T-cell (primary cell): ENCODE measurements at regions not wholly inside any gene's neighbourhood (a gene's known extent, or its start where the extent isn't known, plus 50 kb on each side); places are given as distances from the start of the nearest gene placed in this dataset.

Source experiments
- ATAC-seq, 4 experiments: fragments of 200-7000 bp in 3 of 4; fragments of 150-1000 bp in 1 of 4; cut with Tn5 transposase; replicated peaks in 1 of 4; 1 replicate in 3 of 4; 2 replicates in 1 of 4; pipeline ENCODE4 v1.10.0; 2021; ENCODE audit warnings: moderate library complexity in 3 of 4, mild to moderate bottlenecking in 2 of 4, moderate number of reproducible peaks in 1 of 4
- CTCF ChIA-PET, 2 donors: fragments of 300-600 bp; sonication (Branson Sonifier 250); formaldehyde crosslinking; loops; one replicate each; lab custom pipeline; 2022; ENCODE audit warnings: antibody characterized with exemption in 2 of 2; lab: Charles Lee
- POLR2A ChIA-PET, 2 donors: fragments of 300-600 bp; sonication (Branson Sonifier 250); formaldehyde crosslinking; loops; one replicate each; lab custom pipeline; 2022; ENCODE audit warnings: antibody characterized with exemption in 2 of 2; lab: Charles Lee
- DNase-seq, 35 experiments: peaks; one replicate each; pipeline versions ENCODE4 v3.0.0 to v3.0.0-alpha.2; 2013 to 2023
- H3K27ac ChIP-seq: one replicate; pipeline ENCODE4 v1.5.1; 2013; ENCODE audit warnings: low read length
- H3K27me3 ChIP-seq, 2 experiments: replicated peaks in 1 of 2; 1 replicate in 1 of 2; 2 replicates in 1 of 2; pipeline versions ENCODE4 v1.6.1 to v1.7.0; 2013; ENCODE audit warnings: low read length in 1 of 2, mixed read lengths in 1 of 2; ENCODE audit not compliant: control insufficient read depth in 2 of 2, insufficient read depth in 2 of 2; ENCODE audit errors: extremely low read depth in 1 of 2
- H3K36me3 ChIP-seq, 2 donors: 1 replicate in 1 of 2; 2 replicates in 1 of 2; pipeline versions ENCODE4 v1.6.1 to v1.7.0; 2013; ENCODE audit warnings: low read length in 1 of 2; ENCODE audit not compliant: control insufficient read depth in 2 of 2, insufficient read depth in 1 of 2; ENCODE audit errors: extremely low read depth in 1 of 2
- H3K4me1 ChIP-seq, 2 experiments: 1 replicate in 1 of 2; 2 replicates in 1 of 2; pipeline versions ENCODE4 v1.6.1 to v1.7.0; 2013; ENCODE audit warnings: low read length in 2 of 2, mixed read lengths in 1 of 2; ENCODE audit not compliant: insufficient read depth in 2 of 2, control insufficient read depth in 1 of 2; ENCODE audit errors: extremely low read depth in 1 of 2
- H3K4me3 ChIP-seq, 2 donors: 1 replicate in 1 of 2; 2 replicates in 1 of 2; pipeline versions ENCODE4 v1.5.1 to v1.7.0; 2013; ENCODE audit warnings: mild to moderate bottlenecking in 2 of 2, low read length in 1 of 2, moderate library complexity in 1 of 2; ENCODE audit not compliant: control insufficient read depth in 1 of 2; ENCODE audit errors: extremely low read depth in 1 of 2
- H3K9me3 ChIP-seq: 2 replicates; pipeline ENCODE4 v1.7.0; 2013
- H3K27ac Mint-ChIP-seq, 2 donors: one replicate each; pipeline ENCODE4 v1.8.0; 2020 to 2021; ENCODE audit warnings: mild to moderate bottlenecking in 2 of 2, mixed read lengths in 2 of 2
- H3K27me3 Mint-ChIP-seq, 2 donors: one replicate each; pipeline ENCODE4 v1.8.0; 2021 to 2022; ENCODE audit warnings: mixed read lengths in 2 of 2
- H3K36me3 Mint-ChIP-seq: one replicate; pipeline ENCODE4 v1.8.0; 2021; ENCODE audit warnings: mixed read lengths
- H3K4me1 Mint-ChIP-seq, 3 donors: one replicate each; pipeline ENCODE4 v1.8.0; 2020 to 2022; ENCODE audit warnings: mixed read lengths in 3 of 3, mild to moderate bottlenecking in 1 of 3
- H3K4me3 Mint-ChIP-seq, 3 donors: one replicate each; pipeline ENCODE4 v1.8.0; 2020 to 2022; ENCODE audit warnings: mild to moderate bottlenecking in 3 of 3, mixed read lengths in 3 of 3, moderate library complexity in 3 of 3
- H3K9me3 Mint-ChIP-seq, 3 donors: one replicate each; pipeline ENCODE4 v1.8.0; 2020 to 2022; ENCODE audit warnings: mixed read lengths in 3 of 3
- WGBS: methylation state at CpG from one replicate; pipeline ENCODE4 v1.1.5; 2013; ENCODE audit warnings: missing lambda C conversion rate; ENCODE audit not compliant: insufficient coverage; 5-methylcytosine and 5-hydroxymethylcytosine counted together

- POLR2A ChIA-PET = no interaction called here
- H3K36me3 ChIP-seq = no peaks in the 10 kb centered on the region
- no peaks in the 10 kb centered on the region for H3K36me3 Mint-ChIP-seq
- no peaks in the 10 kb centered on the region for H3K4me1 ChIP-seq
- H3K9me3 Mint-ChIP-seq = peaks cover 0 to 20% (median 8%) of the 10 kb centered on the region in 3 donors
- no peak for DNase-seq
- no peaks in the 10 kb centered on the region for H3K27me3 ChIP-seq
- WGBS = 84% methylated on average over 3 of the region's 4 CpGs
- H3K4me3 Mint-ChIP-seq = no peak overlapping the region
- no peak for ATAC-seq
- H3K27ac Mint-ChIP-seq = no peak overlapping the region
- no peak overlapping the region for H3K4me3 ChIP-seq
- H3K27ac ChIP-seq = no peak overlapping the region
- H3K4me1 Mint-ChIP-seq = no peaks in the 10 kb centered on the region
- CTCF ChIA-PET = no interaction called here
- no peaks in the 10 kb centered on the region for H3K9me3 ChIP-seq
- peaks cover 0 to 6% of the 10 kb centered on the region in 2 donors for H3K27me3 Mint-ChIP-seq
Measured at GRCh38 chr5:167849874-167850273, 441.6 kb upstream of the WWC1 start.

GRCh38 chr5:167850911-167851310 lies 440.5 kb upstream of the WWC1 start:
- Histone ChIP-seq H3K4me1 (no peaks in the 10 kb centered on the region), H3K36me3 (no peaks in the 10 kb centered on the region), H3K9me3 (no peaks in the 10 kb centered on the region), H3K27ac (no peak overlapping the region), H3K27me3 (no peaks in the 10 kb centered on the region), H3K4me3 (no peak overlapping the region)
- ATAC-seq (no peak), DNase-seq (no peak)
- CTCF ChIA-PET = no interaction called here
- Mint-ChIP-seq H3K27ac (no peak overlapping the region), H3K36me3 (no peaks in the 10 kb centered on the region), H3K4me1 (no peaks in the 10 kb centered on the region), H3K4me3 (no peak overlapping the region), H3K9me3 (peaks cover 0 to 14% (median 5%) of the 10 kb centered on the region in 3 donors), H3K27me3 (peaks cover 0 to 6% of the 10 kb centered on the region in 2 donors)
- WGBS = no CpG with 5 or more reads among the region's 2 CpGs
- POLR2A ChIA-PET = no interaction called here

GRCh38 chr5:167851416-167851815 lies 440.0 kb upstream of the WWC1 start:
- ATAC-seq (no peak), DNase-seq (no peak)
- Mint-ChIP-seq H3K36me3 (no peaks in the 10 kb centered on the region), H3K27ac (no peak overlapping the region), H3K9me3 (peaks cover 0 to 12% (median 3%) of the 10 kb centered on the region in 3 donors), H3K4me3 (no peak overlapping the region), H3K4me1 (no peaks in the 10 kb centered on the region), H3K27me3 (peaks cover 0 to 6% of the 10 kb centered on the region in 2 donors)
- no peaks in the 10 kb centered on the region for H3K27me3 ChIP-seq
- H3K36me3 ChIP-seq = no peaks in the 10 kb centered on the region
- ChIA-PET POLR2A (no interaction called here), CTCF (no interaction called here)
- no peaks in the 10 kb centered on the region for H3K4me1 ChIP-seq
- no peak overlapping the region for H3K4me3 ChIP-seq
- no peak overlapping the region for H3K27ac ChIP-seq
- 38% methylated on average over 1 of the region's 5 CpGs for WGBS
- no peaks in the 10 kb centered on the region for H3K9me3 ChIP-seq

GRCh38 chr5:167852515-167852914 lies 438.9 kb upstream of the WWC1 start:
- Histone ChIP-seq H3K4me3 (no peak overlapping the region), H3K4me1 (no peaks in the 10 kb centered on the region), H3K27me3 (no peaks in the 10 kb centered on the region), H3K27ac (no peak overlapping the region), H3K9me3 (no peaks in the 10 kb centered on the region), H3K36me3 (no peaks in the 10 kb centered on the region)
- Mint-ChIP-seq H3K9me3 (peaks cover 0 to 12% (median 3%) of the 10 kb centered on the region in 3 donors), H3K36me3 (no peaks in the 10 kb centered on the region), H3K4me1 (no peaks in the 10 kb centered on the region), H3K4me3 (no peak overlapping the region), H3K27me3 (peaks cover 0 to 6% of the 10 kb centered on the region in 2 donors), H3K27ac (no peak overlapping the region)
- WGBS = 70% methylated on average over 2 of the region's 5 CpGs
- POLR2A ChIA-PET = no interaction called here
- CTCF ChIA-PET = no interaction called here
- DNase-seq = no peak
- ATAC-seq = no peak

GRCh38 chr5:167853421-167853820 lies 438.0 kb upstream of the WWC1 start:
- peaks cover 0 to 12% (median 3%) of the 10 kb centered on the region in 3 donors for H3K9me3 Mint-ChIP-seq
- WGBS = no CpG with 5 or more reads among the region's 4 CpGs
- ATAC-seq = no peak
- Histone ChIP-seq H3K27me3 (no peaks in the 10 kb centered on the region), H3K9me3 (no peaks in the 10 kb centered on the region), H3K36me3 (no peaks in the 10 kb centered on the region), H3K4me1 (no peaks in the 10 kb centered on the region), H3K4me3 (no peak overlapping the region), H3K27ac (no peak overlapping the region)
- H3K27me3 Mint-ChIP-seq = peaks cover 0 to 6% of the 10 kb centered on the region in 2 donors
- ChIA-PET POLR2A (no interaction called here), CTCF (no interaction called here)
- H3K36me3 Mint-ChIP-seq = no peaks in the 10 kb centered on the region
- H3K27ac Mint-ChIP-seq = no peak overlapping the region
- DNase-seq = no peak
- H3K4me1 Mint-ChIP-seq = no peaks in the 10 kb centered on the region
- H3K4me3 Mint-ChIP-seq = no peak overlapping the region

- H3K36me3 Mint-ChIP-seq = no peaks in the 10 kb centered on the region
- peaks cover 0 to 8% (median 3%) of the 10 kb centered on the region in 3 donors for H3K9me3 Mint-ChIP-seq
- H3K27ac ChIP-seq = no peak overlapping the region
- no peaks in the 10 kb centered on the region for H3K4me1 Mint-ChIP-seq
- no peak overlapping the region for H3K4me3 Mint-ChIP-seq
- H3K27me3 ChIP-seq = no peaks in the 10 kb centered on the region
- no peaks in the 10 kb centered on the region for H3K4me1 ChIP-seq
- no peak overlapping the region for H3K27ac Mint-ChIP-seq
- ATAC-seq = no peak
- POLR2A ChIA-PET = no interaction called here
- WGBS = no CpG with 5 or more reads among the region's 3 CpGs
- no peak overlapping the region for H3K4me3 ChIP-seq
- no peak for DNase-seq
- H3K9me3 ChIP-seq = no peaks in the 10 kb centered on the region
- no peaks in the 10 kb centered on the region for H3K27me3 Mint-ChIP-seq
- CTCF ChIA-PET = no interaction called here
- H3K36me3 ChIP-seq = no peaks in the 10 kb centered on the region
Measured at GRCh38 chr5:167855818-167856217, 435.6 kb upstream of the WWC1 start.

- no peak for ATAC-seq
- no peak overlapping the region for H3K4me3 Mint-ChIP-seq
- H3K36me3 Mint-ChIP-seq = no peaks in the 10 kb centered on the region
- no peaks in the 10 kb centered on the region for H3K9me3 ChIP-seq
- ChIA-PET POLR2A (no interaction called here), CTCF (no interaction called here)
- no peak overlapping the region for H3K4me3 ChIP-seq
- no peaks in the 10 kb centered on the region for H3K27me3 Mint-ChIP-seq
- peaks cover 2 to 10% (median 3%) of the 10 kb centered on the region in 3 donors for H3K9me3 Mint-ChIP-seq
- peaks cover 0 to 2% of the 10 kb centered on the region in 2 experiments for H3K27me3 ChIP-seq
- no peak for DNase-seq
- H3K27ac ChIP-seq = no peak overlapping the region
- no peaks in the 10 kb centered on the region for H3K36me3 ChIP-seq
- WGBS = 83% methylated on average over 1 of the region's 3 CpGs
- H3K4me1 Mint-ChIP-seq = no peaks in the 10 kb centered on the region
- no peak overlapping the region for H3K27ac Mint-ChIP-seq
- H3K4me1 ChIP-seq = no peaks in the 10 kb centered on the region
Measured at GRCh38 chr5:167857321-167857720, 434.1 kb upstream of the WWC1 start.
